WTC11 (cell line): ENCODE measurements at regions not wholly inside any gene's neighbourhood (a gene's known extent, or its start where the extent isn't known, plus 50 kb on each side); places are given as distances from the start of the nearest gene placed in this dataset.
A peak's percentile ranks its signal among the peaks of the same experiment; 100 is the strongest.

Experiments used
- ATAC-seq: fragments of 200-7000 bp; cut with Tn5 transposase; 2 replicates; pipeline ENCODE4 v1.10.0; 2021; ENCODE audit warnings: mild to moderate bottlenecking, moderate library complexity
- CTCF ChIA-PET: fragments of 300-600 bp; sonication (Branson Sonifier 250); formaldehyde crosslinking; loops from one replicate; lab custom pipeline; 2021; ENCODE audit warnings: antibody characterized with exemption; lab: Charles Lee
- POLR2A ChIA-PET: fragments of 350-600 bp; sonication (Branson Sonifier 250); formaldehyde crosslinking; loops from one replicate; lab custom pipeline; 2021; ENCODE audit warnings: antibody characterized with exemption; lab: Charles Lee
- DNase-seq: peaks from one replicate; pipeline ENCODE4 v3.0.0; 2021; ENCODE audit warnings: low spot score
- H3K27ac Mint-ChIP-seq: 2 replicates; pipeline ENCODE4 v1.8.0; 2021; ENCODE audit warnings: mixed read lengths
- H3K27me3 Mint-ChIP-seq: 2 replicates; pipeline ENCODE4 v1.8.0; 2021; ENCODE audit warnings: low read depth, mild to moderate bottlenecking, moderate library complexity, mixed read lengths
- H3K36me3 Mint-ChIP-seq: 2 replicates; pipeline ENCODE4 v1.8.0; 2021; ENCODE audit warnings: mixed read lengths
- H3K4me1 Mint-ChIP-seq: 2 replicates; pipeline ENCODE4 v1.8.0; 2022; ENCODE audit warnings: mixed read lengths
- H3K4me3 Mint-ChIP-seq: 2 replicates; pipeline ENCODE4 v1.8.0; 2021; ENCODE audit warnings: mild to moderate bottlenecking, moderate library complexity, mixed read lengths
- H3K9me3 Mint-ChIP-seq: 2 replicates; pipeline ENCODE4 v1.8.0; 2021; ENCODE audit warnings: mixed read lengths
- ATF2 ChIP-seq: sonication (generic); formaldehyde crosslinking; IDR thresholded peaks from 2 replicates; pipeline ENCODE4 v1.8.1; 2022; ENCODE audit warnings: low read depth, missing genetic modification reagents, borderline replicate concordance
- E2F5 ChIP-seq: sonication (generic); formaldehyde crosslinking; IDR thresholded peaks from 2 replicates; pipeline ENCODE4 v1.8.1; 2022; ENCODE audit warnings: mild to moderate bottlenecking, moderate library complexity, missing genetic modification reagents
- EMX1 ChIP-seq: fragments of 250-450 bp; sonication (Bioruptor Pico); IDR thresholded peaks from 2 replicates; pipeline ENCODE4 v1.8.0; 2021; ENCODE audit warnings: mild to moderate bottlenecking
- MAX ChIP-seq: sonication (generic); formaldehyde crosslinking; IDR thresholded peaks from 2 replicates; pipeline ENCODE4 v1.8.0; 2022; ENCODE audit warnings: mild to moderate bottlenecking, missing genetic modification reagents
- NFATC4 ChIP-seq: fragments of 250-450 bp; sonication (Bioruptor Pico); IDR thresholded peaks from 2 replicates; pipeline ENCODE4 v1.9.0; 2021; ENCODE audit warnings: mild to moderate bottlenecking
- RELA ChIP-seq: sonication (generic); formaldehyde crosslinking; IDR thresholded peaks from 2 replicates; pipeline ENCODE4 v1.8.1; 2022; ENCODE audit warnings: missing genetic modification reagents, mild to moderate bottlenecking, borderline replicate concordance
- SMAD3 ChIP-seq: sonication (generic); formaldehyde crosslinking; IDR thresholded peaks from 2 replicates; pipeline ENCODE4 v1.8.0; 2022; ENCODE audit warnings: missing genetic modification reagents, mild to moderate bottlenecking, borderline replicate concordance
- SOX15 ChIP-seq: fragments of 250-450 bp; sonication (Bioruptor Pico); IDR thresholded peaks from 2 replicates; pipeline ENCODE4 v1.9.0; 2021; ENCODE audit warnings: mild to moderate bottlenecking
- ZNF281 ChIP-seq: sonication (generic); formaldehyde crosslinking; IDR thresholded peaks from 2 replicates; pipeline ENCODE4 v1.8.0; 2023; ENCODE audit warnings: mild to moderate bottlenecking, missing genetic modification reagents
- ZNF317 ChIP-seq: sonication (generic); formaldehyde crosslinking; IDR thresholded peaks from 2 replicates; pipeline ENCODE4 v1.8.1; 2023; ENCODE audit warnings: low read depth, mild to moderate bottlenecking, moderate library complexity, missing genetic modification reagents, borderline replicate concordance
- ZNF416 ChIP-seq: fragments of 250-450 bp; sonication (Bioruptor Pico); IDR thresholded peaks from 2 replicates; pipeline ENCODE4 v1.9.0; 2021; ENCODE audit warnings: mild to moderate bottlenecking, inconsistent platforms
- ZNF532 ChIP-seq: fragments of 250-450 bp; sonication (Bioruptor Pico); IDR thresholded peaks from 2 replicates; pipeline ENCODE4 v1.9.0; 2021; ENCODE audit warnings: mild to moderate bottlenecking, borderline replicate concordance
- ZSCAN18 ChIP-seq: fragments of 250-450 bp; sonication (Bioruptor Pico); IDR thresholded peaks from 2 replicates; pipeline ENCODE4 v2.1.2; 2022; ENCODE audit warnings: mild to moderate bottlenecking, moderate library complexity

GRCh38 chr10:56934515-56934914, 573.5 kb upstream of the ZWINT start:
- POLR2A ChIA-PET = no interaction called here
- H3K4me1 Mint-ChIP-seq = no peaks in the 10 kb centered on the region
- DNase-seq (no peak), ATAC-seq (no peak)
- H3K36me3 Mint-ChIP-seq = peaks cover 24% of the 10 kb centered on the region
- no peaks in the 10 kb centered on the region for H3K27me3 Mint-ChIP-seq
- CTCF ChIA-PET = no interaction called here
- H3K9me3 Mint-ChIP-seq = peaks cover 42% of the 10 kb centered on the region
- H3K4me3 Mint-ChIP-seq = no peak overlapping the region
- peak; percentile 73 for TF ChIP-seq ZNF317
- no peak for TF ChIP-seq NFATC4 (CRISPR knock-in tag)
- H3K27ac Mint-ChIP-seq = no peak overlapping the region

GRCh38 chr10:56928714-56929113, 567.7 kb upstream of the ZWINT start:
- POLR2A ChIA-PET = no interaction called here
- no peak overlapping the region for H3K27ac Mint-ChIP-seq
- DNase-seq (no peak), ATAC-seq (no peak)
- H3K4me1 Mint-ChIP-seq = 0 out of 2 replicates have a peak, but pooled peaks cover 3% of the 10 kb centered on the region
- no peaks in the 10 kb centered on the region for H3K27me3 Mint-ChIP-seq
- CTCF ChIA-PET = no interaction called here
- no peak overlapping the region for H3K4me3 Mint-ChIP-seq
- H3K36me3 Mint-ChIP-seq = peaks cover 8% of the 10 kb centered on the region
- H3K9me3 Mint-ChIP-seq = peaks cover 27% of the 10 kb centered on the region
- TF ChIP-seq SOX15 (CRISPR knock-in tag) = no peak
- no peak for TF ChIP-seq ATF2 (CRISPR knock-in tag)
- TF ChIP-seq E2F5 (CRISPR knock-in tag) = no peak

- TF ChIP-seq SOX15 (CRISPR knock-in tag) (no peak), EMX1 (CRISPR knock-in tag) (no peak), RELA (no peak), ZNF416 (CRISPR knock-in tag) (no peak), SMAD3 (CRISPR knock-in tag) (no peak), MAX (CRISPR knock-in tag) (no peak)
- Mint-ChIP-seq H3K27ac (no peak overlapping the region), H3K9me3 (peaks cover 29% of the 10 kb centered on the region), H3K4me1 (0 out of 2 replicates have a peak, but pooled peaks cover 3% of the 10 kb centered on the region), H3K27me3 (no peaks in the 10 kb centered on the region), H3K36me3 (peaks cover 10% of the 10 kb centered on the region), H3K4me3 (no peak overlapping the region)
- ChIA-PET POLR2A (no interaction called here), CTCF (no interaction called here)
- DNase-seq (no peak), ATAC-seq (no peak)
Observed at GRCh38 chr10:56927701-56928100, 566.6 kb upstream of the ZWINT start.

GRCh38 chr10:56920601-56921261, 559.7 kb upstream of the ZWINT start:
- Mint-ChIP-seq H3K27ac (no peak overlapping the region), H3K27me3 (no peaks in the 10 kb centered on the region), H3K36me3 (peaks cover 10% of the 10 kb centered on the region), H3K4me1 (peaks cover 4% of the 10 kb centered on the region), H3K9me3 (peaks cover 19% of the 10 kb centered on the region), H3K4me3 (no peak overlapping the region)
- ATAC-seq (no peak), DNase-seq (no peak)
- POLR2A ChIA-PET = no interaction called here
- CTCF ChIA-PET = no interaction called here
- TF ChIP-seq ZSCAN18 (CRISPR knock-in tag) (no peak), ZNF281 (no peak), ZNF532 (CRISPR knock-in tag) (no peak)
